Activated gamma-delta T cell (primary cell): ENCODE measurements at regions not wholly inside any gene's neighbourhood (a gene's known extent, or its start where the extent isn't known, plus 50 kb on each side); places are given as distances from the start of the nearest gene placed in this dataset.
"Not testable (repeated sequence)": the region's sequence is repeated elsewhere in the genome, so short reads cannot be mapped to it uniquely, and the experiment has no call there.

Experiments used
- DNase-seq: peaks from one replicate; lab custom pipeline; 2025; lab: John Stamatoyannopoulos, UW

DNA sequence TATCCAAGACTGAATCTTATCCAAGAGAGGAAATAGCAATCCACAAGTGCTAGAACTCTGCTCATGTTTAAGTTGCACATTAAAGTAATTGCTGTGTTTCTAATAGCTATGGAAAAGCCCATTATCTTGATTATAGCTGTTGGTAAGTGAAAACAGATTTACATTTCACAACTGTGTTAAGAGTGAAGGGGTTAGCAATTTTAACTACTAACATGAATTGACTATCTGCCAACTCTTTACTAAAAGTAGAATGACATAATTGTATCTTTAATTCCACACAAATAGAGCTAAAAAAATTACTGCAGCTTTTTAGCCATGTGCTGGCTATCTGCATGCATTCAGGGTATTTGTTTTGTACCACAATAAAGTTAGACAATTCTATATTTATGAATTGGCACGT, 277.9 kb upstream of the IRAK1BP1 start:
- no peak for DNase-seq

DNA sequence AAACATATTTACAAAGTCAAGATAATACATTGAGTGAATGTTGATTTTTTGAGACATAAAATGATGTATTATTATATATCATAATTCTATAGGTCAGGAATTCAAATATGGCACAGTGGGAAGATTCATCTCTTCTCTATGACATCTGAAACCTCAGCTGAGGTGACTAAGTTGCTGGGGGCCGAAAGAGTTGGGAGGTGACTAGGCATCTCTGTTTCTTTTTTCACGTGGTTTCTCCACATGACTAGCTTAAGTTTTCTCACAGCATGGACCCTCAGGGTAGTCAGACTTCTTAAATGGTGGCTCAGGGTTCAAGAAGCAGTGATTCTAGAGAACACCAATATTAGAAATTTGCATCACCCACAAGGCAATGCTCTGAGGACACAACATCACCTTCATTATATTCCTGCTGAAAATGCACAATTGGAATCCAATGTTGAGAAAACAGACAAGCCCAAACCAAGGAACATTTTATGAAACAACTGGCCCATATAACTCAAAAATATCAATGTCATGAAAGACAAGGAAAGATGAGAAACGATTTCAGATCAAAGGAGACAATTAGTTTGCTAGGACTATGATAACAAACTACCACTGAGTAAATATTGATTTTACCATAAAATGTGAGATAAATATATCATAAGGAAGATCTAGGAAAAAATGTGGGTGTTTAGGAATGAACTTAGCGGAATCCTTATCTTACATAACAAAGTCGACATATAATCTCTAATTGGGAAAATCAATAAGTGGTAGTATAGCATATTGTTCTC, 273.3 kb upstream of the IRAK1BP1 start:
- no peak for DNase-seq

DNA sequence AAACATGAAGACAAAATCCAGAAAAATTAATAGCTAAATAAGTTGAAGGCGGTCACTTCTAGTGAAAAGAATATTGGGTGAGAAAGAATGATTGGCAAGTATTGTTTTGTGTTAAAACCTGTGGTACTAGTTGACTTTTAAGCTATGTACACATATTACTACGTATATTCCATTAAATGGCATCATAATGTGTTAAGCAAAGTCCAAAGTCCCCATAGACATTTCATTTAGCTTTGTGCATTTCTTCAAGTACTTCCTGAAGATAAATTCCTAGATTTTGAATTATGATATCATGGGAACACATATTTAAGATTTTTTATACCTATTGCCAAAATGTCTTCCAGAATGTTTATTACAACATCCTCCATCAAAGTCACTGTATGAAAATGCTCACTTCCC, 272.7 kb upstream of the IRAK1BP1 start:
- DNase-seq, result no peak

DNA sequence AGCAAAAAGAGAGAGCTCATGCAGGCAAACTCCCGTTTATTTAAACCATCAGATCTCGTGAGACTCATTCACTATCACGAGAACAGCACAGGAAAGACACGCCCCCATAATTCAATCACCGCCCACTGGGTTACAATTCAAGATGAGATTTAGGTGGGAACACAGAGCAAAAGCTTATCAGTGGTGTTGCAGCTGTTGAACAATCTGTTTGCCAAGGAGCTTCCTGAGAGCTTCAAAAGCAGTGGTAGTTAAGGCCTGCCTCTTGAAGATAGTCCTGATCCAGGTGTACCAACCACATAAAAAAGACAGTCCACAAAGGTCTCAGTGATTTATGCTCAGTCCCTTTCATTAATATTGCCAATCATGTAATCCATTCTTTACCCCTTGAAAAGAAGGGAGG, 269.4 kb upstream of the IRAK1BP1 start:
- no peak for DNase-seq

DNA sequence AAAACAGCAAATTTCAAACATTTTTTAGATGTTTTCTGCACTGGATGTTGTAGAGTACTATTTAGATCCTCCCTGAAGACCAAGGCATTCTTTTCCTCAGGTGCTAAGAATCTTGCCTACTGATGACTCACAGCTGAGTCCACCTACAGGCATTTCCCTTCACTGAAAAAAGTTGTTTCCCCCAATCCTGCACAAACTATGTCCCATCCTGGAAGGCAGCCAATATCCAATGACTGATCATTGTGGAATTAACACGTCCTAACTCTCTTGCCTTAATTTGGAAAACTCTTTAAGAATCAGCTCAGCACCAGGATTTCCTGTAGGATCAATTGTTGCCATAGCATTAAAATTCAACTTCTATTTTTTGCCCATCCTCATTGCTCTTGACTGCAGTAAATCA, 268.4 kb upstream of the IRAK1BP1 start:
- no peak for DNase-seq

DNA sequence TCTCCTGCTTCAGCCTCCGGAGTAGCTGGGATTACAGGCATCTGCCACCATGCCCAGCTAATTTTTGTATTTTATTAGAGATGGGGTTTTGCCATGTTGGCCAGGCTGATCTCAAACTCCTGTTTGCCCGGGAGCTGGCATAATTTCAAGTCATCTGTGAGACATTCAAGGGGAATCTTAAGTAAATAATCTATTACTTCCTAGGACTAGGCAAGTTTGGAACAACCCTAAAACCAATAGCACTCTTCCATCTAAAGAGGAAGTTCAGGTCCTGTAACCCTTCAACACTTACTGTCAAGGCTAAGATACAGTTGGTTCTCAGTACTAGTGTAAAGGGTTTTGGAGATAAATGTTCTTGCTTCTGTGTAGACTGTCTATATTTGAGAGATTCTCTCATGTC, 267.8 kb upstream of the IRAK1BP1 start:
- no peak for DNase-seq

DNA sequence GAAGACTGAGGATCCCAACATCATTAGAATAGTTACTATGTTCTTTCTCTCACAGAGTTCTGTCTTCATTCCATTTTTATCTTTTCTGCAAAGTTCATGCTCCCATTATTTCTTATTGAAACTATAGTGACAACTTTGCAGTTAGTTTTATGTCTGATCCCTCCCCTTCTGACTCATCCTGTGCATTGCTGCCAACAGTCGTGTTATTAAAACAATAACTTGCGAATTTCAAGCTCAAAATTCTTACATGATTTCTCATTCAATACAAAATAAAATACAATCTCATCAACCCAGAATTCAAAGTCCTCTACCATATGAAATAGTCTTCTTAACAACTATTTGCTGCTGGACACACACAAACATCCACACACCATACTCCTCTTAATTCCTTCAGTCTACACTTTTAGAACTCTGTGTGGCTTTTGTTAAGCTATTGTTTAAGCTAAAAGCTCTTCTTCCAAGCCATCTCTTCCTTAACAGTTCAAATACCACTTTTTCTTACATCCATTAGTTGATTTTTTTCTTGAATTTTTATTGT, 261.4 kb upstream of the IRAK1BP1 start:
- no peak for DNase-seq

DNA sequence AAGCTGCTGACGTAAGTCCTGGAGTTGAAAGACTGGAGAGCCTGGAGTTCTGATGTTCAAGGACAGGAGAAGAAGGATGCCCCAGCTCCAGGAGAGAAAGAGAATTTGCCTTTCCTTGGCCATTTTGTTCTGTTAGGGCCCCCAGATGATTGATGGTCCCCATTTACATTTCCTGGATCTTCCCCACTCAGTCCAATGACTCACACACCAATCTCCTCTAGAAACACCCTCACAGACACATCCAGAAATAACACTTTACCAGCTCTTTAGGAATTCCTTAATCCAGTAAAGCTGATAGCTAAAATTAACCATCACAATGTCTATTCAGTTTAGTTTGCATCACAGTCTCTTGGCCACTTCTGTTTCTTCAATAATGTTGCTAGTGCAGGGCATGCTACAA, 260.2 kb upstream of the IRAK1BP1 start:
- DNase-seq, result no peak

DNA sequence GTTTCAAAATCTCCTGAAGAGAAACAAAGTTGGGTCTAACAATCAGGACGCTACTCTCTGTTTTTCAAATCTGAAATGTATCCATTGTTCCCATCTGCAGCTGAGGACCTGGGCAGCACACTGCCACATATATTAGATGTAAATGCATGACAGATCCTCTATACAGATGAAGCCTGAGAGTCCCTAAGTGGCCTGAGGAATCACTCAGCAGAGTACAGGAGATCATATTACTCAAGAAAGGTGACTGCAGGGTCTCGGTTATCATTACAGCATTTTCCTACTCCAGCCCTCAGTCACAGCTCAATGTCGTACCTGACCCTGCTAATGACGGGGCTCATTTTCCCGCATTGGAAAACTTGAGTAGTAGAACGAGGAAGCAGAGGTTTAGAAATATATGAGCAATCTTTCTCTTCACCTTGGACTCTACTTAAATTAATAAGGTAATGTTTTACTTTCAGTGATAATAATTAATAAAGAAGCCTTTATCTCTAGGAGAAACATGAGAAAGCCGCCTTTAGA, 256.2 kb upstream of the IRAK1BP1 start:
- DNase-seq, result no peak

DNA sequence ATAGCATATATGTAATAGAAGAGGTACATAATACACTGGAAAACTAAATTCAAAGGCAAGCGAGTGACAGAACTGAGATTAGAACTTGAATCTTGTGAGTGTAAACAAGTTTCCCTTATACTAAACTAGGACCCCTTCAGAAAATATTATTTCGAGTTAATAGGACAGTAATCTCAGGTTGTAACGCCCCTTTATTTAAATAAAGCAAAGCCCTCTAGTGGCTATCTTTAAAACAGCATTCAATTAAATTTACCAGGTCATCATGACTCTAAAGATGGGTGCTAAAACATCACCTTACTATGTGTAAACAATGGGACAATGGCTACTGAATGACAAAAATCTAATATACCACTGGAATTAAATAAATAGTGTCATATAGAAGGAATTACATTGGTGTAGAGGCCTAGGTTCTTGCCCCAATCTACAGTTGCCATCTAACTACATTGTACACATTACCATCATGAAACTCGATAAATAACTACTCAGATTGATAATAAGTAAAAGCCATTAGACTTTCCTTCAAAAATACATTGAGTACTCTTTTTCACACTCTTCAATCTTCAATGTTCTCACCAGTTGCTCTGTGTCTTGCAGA, 255.4 kb upstream of the IRAK1BP1 start:
- DNase-seq, result no peak

DNA sequence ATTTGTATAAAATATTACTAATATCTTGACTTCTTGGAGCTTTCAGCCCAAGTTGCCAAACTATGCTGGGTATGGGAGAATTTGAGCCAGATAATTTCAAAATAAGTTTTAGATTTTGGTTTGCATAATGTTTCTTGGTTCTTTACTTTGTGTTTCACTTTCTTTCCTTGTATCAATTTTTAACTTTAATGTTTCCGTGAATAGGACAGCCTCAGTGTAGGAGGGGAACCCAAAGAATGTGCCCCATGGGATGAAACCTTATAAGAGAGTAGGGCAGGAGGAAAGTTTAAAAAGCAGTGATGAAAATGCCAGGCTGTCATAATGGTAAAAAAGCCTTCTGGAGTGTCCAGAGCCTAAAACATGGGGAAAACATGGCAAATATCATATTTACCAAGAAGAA, 252.4 kb upstream of the IRAK1BP1 start:
- DNase-seq, result no peak

DNA sequence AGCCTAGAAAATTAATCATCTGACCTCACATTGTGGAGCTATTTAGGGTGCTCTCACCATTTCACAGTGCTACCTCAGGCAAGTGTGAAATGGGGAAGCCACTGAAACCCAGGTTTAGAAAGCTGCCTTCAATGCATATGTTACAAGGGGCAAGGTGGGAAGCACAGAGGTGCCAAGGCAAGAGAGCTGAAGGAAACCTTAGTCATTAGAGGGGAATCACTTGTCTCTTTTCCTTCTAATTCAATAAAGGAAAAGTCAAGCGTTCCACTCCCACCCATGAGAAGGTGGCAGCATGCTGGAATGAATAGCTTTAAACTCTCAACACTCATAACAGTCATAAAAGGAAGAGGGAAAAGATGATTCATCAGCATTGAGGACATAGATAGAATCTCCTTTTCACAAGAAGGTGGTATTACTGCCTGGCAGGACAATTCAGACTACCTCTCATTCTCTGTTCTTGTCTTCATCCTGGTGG, 251.9 kb upstream of the IRAK1BP1 start:
- no peak for DNase-seq

DNA sequence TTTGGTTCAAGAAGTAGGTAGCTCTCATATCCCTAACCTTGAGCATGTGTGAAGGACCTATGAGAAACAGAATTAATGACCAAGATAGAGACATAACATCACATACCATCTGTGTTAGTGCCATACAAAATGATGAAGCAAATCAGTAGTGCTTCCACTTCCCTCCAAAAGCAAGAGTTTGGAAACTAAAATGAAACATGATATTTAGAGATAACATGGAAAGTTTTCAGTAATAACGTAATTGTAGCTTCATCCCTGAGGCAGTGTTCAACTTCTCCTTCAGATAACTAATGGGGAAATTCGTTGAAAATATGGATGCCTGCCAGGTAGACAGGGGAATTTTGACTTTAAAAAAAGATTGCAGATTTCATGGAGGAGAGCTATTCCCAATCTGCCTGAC, 248.4 kb upstream of the IRAK1BP1 start:
- no peak for DNase-seq

DNA sequence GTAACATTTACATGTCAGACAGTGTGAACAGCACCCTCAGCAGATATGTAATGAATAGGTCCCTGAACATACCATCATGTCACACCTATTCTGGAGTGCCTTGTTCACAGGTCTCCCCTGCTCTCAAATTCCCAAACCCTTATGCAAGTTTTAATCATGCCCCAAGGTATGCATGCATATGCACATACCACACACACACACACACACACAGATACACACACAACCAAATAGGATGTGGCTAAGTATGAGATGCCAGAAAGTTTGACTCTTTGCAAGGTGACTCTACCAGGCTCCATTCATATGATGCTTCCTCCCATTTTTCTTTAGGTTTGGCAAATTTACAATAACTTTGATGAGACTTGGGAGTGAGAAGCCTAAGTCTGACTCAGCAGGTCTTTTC, 243.8 kb upstream of the IRAK1BP1 start:
- no peak for DNase-seq

DNA sequence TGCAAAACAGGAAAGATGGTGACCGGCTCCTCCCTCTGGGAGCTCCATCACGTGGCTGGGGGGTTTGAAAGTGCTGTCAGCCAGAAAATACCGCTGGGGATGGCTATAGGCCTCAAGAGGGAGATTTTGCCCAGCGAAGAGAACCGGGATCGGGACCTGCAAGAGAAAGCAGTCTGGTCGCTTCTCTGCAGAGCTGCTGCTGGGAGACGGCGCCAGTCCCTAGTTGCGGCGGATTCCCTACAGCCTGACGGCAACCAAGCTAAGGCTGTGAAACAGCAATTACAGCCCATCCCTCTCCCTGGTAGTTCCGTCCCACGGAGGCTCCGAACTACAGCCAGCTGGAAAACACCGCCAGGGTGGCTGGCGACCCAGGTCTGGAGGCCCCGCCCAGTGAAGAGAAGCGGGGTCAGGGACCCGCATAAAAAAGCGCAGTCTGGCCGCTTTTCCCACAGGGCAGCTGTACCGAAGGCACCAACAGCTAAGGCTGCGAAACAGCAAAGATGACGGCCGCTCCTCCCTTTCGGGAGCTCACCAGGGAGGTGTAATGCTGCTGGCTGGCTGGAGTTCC, 238.1 kb upstream of the IRAK1BP1 start:
- no peak for DNase-seq

DNA sequence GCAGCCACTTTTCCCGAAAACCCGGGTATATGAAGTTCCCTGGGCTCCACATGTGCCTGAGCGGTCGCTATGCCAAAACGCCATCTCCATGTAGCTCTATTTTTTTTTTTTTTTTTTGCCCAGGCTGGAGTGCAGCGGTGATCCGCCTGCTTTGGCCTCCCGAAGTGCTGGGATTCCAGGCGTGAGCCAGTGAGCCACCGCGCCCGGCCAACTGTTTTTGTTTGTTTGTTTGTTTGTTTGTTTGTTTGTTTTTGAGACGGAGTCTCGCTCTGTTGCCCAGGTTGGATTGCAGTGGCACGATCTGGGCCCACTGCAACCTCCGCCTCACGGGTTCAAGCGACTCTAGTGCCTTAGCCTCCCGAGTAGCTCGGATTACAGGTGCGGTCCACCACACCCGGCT, 237.5 kb upstream of the IRAK1BP1 start:
- no peak for DNase-seq

DNA sequence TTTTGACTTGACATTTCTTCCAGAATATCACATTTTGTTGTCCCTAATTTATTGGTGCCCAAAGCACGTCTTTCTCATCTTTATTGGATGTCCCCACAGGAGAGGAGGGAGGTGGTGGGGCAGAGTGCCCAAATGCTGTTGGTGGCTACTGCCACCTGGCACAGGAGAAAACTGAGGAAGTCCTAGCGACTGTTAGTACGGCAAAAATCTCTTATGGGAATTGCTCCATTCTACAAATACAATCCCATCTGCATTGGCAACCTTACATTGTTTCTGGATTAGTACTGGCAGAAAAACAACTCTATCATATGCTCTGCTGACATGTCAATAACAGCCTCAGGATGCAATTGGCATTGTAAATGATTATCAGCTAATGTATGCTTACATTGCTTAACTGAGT, 235.4 kb upstream of the IRAK1BP1 start:
- DNase-seq, result no peak

DNA sequence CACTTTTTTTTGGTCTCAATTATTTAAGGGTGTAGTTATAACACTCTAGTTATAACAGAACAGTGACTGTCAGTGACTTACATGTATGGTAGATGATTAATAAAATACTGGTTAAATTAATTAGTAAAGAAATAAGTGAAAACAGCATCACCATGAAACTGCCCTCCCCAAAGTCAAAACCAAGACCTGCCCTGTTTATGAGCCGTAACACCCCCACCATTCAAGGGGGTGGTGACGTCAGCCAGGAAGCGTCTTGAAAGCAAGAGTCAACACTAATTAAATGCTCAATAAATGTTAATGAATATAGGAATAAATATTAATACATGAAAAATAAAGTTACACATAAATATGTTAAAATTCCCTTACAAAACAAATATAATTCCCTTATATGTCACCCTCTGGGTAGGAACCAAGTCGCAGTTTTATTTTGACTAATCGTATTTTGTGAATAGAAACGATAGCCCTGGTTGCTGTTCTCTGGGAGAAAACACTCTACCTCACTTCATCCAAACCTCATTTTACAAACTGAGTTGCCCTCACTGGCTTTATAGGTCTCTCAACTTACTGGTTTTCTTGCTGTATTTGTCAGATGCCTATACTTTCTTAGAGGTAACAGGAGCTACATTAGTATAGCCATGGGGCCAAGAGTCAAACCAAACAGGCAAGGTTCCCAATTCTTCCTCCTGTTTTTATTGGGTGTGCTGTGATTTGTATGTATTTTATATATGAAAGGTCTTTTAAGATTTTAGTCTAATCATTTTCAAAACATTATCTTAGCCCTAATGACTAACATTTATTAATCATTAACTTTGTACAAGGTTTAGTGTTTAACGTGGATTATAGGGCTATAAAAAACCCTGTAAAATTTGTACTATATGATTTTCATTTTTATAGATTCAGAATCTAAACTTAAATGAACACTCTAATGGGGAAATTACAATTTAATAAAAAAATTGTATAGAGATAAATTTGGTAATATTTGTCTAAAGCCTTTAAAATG, 227.9 kb upstream of the IRAK1BP1 start:
- no peak for DNase-seq

DNA sequence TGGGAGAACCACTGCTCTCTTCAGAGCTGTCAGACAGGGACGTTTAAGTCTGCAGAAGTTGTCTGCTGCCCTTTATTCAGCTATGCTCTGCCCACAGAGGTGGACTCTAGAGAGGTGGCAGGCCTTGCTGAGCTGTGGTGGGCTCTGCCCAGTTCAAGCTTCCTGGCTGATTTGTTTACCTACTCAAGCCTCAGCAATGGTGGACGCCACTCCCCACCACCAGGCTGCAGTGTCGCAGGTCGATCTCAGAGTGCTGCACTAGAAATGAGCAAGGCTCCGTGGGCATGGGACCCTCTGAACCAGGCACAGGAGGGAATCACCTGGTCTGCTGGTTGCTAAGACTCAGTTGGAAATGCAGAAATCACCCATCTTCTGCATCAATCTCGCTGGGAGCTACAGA, 223.4 kb upstream of the IRAK1BP1 start:
- not testable (repeated sequence) for DNase-seq

DNA sequence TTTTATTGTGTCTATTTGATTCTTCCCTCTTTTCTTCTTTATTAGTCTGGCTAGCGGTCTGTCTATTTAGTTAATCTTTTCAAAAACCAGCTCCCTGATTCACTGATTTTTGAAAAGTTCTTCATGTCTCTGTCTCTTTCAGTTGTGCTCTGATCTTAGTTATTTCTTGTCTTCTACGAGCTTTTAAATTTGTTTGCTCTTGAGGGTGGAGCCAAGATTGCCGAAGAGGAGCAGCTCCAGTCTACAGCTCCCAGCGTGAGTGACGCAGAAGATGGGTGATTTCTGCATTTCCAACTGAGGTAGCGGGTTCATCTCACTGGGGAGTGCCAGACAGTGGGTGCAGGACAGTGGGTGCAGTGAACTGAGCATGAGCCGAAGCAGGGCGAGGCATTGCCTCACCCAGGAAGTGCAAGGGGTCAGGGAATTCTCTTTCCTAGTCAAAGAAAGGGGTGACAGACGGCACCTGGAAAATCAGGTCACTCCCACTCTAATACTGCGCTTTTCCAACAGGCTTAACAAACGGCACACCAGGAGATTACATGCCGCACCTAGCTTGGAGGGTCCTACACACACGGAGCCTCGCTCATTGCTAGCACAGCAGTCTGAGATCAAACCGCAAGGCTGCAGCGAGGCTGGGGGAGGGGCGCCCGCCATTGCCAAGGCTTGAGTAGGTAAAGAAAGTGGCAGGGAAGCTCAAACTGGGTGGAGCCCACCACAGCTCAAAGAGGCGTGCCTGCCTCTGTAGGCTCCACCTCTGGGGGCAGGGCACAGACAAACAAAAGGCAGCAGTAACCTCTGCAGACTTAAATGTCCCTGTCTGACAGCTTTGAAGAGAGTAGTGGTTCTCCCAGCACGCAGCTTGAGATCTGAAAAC, 220.6 kb upstream of the IRAK1BP1 start:
- DNase-seq, result not testable (repeated sequence)

DNA sequence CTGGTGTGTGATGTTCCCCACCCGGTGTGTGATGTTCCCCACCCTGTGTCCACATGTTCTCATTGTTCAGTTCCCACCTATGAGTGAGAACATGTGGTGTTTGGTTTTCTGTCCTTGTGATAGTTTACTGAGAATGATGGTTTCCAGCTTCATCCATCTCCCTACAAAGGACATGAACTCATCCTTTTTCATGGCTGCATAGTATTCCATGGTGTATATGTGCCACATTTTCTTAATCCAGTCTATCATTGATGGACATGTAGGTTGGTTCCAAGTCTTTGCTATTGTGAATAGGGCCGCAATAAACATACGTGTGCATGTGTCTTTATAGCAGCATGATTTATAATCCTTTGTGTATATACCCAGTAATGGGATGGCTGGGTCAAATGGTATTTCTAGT, 201.5 kb upstream of the IRAK1BP1 start:
- not testable (repeated sequence) for DNase-seq
